HG02938 (cell line): ENCODE measurements at regions not wholly inside any gene's neighbourhood (a gene's known extent, or its start where the extent isn't known, plus 50 kb on each side); places are given as distances from the start of the nearest gene placed in this dataset.

Source experiments
- ATAC-seq: cut with Tn5 transposase; IDR thresholded peaks from one replicate; pipeline ENCODE4 v1.9.1; 2021; ENCODE audit warnings: mild to moderate bottlenecking, moderate library complexity; ENCODE audit not compliant: unreplicated experiment

DNA sequence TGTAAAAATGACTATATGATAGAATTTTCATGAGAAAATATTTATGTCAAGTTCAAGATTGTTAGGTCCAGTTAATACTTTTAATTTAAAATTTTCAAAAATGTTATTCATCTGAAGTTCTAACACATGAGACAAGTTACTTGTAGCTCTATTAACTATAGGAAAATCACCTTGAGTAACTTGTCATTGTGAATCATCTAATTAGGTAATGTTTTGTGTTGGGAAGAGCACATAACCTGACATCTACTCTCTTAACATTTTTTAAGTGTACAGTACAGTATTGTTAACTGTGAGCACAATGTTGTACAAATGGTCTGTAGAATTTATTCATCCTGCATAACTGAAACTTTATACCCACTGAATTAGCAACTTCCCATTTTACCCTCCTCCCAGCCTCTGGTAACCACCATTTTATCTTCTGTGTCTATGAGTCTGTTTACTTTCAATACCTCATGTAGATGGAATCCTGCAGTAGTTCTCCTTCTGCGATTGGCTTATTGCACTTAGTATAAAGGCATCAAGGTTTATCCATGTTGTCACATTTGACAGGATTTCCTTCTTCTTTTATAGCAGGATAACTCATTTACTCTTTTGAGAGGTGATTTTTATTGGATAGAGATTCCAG is 54.6 kb downstream of the ARL4A start:
- ATAC-seq: no peak

DNA sequence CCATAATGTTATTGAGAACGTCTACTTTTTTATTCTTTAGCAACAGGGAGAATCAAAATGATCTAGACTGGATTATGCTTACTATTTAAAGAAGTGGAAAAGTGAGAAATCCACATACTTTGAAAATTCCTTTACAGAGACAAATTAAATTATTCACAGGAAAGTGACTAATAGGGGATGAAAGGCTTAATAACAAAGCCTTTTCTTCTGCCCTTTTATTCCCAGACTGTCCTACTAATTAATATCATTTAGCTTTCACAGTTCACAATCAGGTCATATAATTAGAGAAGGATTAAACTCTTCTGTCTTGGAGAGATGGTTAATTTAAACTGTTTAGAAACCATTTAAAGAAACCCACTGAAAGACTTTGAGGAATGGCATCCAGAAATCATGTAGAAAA is 58.8 kb downstream of the ARL4A start:
- no peak for ATAC-seq

DNA sequence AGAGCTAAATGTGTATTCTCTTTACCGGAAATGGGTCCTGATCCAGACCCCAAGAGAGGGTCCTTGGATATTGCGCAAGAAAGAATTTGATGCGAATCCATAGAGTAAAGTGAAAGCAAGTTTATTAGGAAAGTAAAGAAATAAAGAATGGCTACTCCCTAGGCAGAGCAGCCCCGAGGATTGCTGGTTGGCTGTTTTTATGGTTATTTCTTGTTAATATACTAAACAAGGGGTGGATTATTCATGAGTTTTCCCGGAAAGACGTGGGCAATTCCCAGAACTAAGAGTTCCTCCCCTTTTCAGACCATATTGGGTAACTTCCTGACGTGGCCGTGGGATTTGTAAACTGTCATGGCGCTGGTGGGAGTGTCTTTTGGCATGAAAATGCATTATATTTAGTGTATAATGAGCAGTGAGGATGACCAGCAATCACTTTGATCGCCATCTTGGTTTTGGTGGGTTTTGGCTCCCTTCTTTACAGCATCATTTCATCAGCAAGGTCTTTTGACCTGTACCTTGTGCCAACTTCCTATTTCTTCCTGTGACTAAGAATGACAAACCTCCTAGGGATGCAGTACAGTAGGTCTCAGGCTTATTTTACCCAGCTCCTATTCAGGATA is 60.4 kb downstream of the ARL4A start:
- no peak for ATAC-seq

DNA sequence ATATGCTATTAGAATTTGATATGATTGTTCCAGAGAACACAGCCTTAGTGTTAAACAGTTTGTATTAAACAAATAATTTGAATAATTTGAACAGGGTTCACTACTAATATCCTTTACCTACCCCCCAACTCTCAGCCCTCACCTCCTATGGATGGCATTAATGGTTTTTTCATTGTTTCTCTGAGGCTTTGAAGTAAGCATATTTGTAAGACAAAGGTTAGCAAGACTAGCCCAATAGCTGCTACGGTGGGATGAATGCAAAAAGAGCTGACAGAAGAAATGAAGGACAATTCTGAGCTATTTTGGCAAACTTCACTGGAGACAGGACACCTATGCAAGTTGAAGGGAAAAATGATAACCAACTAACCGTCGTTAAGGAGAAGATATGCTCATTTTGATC is 61.6 kb downstream of the ARL4A start:
- ATAC-seq: no peak

DNA sequence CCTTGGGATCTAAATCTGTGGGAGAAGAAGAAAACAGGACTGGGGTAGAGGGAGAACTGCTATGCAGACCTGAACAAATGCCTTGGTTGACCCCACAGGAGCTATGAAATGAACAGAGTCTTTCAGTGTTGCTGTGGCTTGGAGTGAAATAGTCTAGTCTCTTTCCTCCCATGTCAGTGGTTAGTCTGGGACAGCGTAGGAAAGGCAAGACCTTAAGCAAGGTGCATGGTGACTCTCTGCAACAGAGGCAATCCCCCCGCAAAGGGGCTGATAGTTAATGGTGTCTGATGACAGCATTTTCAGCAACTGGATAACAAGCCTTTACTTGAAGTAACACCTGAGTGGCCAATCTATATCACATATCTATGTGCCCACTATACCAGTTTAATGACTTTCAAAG is 62.3 kb downstream of the ARL4A start:
- ATAC-seq: no peak

DNA sequence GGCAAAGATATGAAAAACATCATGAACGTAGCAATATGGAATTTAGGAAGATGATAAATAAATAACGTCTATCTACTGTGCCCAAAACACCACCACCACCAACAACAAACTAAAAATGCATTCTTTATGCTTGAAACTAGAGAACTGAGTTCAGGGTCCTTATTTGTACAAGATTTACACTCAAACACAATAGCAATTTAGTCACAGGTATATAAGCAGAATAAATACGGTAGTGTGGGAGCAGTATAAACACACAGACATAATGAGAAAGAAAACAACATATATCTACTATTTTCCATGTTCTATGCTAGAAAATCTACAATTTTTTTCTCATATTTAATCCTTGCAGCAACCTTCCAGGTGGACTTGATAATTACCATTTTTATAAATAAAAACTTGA is 64.3 kb downstream of the ARL4A start:
- ATAC-seq: no peak

DNA sequence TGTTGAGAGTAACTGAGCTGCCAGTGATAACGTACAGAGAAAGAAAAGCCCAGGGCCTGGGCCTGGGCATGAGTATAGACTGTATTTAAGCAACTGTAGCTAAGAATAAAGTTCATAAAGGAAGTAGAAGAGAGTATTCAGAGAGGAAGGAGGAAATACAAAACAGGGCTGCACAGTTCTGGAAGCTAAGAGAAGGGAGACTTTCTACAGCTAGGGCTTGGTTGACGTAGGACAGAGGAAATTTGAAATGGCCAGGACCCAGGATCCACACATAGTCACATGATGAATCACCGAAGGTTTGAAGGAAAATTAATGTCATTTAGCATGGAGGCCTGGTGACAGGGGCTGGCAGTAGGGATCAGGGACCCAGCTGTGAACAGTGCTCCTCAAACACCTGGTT is 66.7 kb downstream of the ARL4A start:
- ATAC-seq: no peak

DNA sequence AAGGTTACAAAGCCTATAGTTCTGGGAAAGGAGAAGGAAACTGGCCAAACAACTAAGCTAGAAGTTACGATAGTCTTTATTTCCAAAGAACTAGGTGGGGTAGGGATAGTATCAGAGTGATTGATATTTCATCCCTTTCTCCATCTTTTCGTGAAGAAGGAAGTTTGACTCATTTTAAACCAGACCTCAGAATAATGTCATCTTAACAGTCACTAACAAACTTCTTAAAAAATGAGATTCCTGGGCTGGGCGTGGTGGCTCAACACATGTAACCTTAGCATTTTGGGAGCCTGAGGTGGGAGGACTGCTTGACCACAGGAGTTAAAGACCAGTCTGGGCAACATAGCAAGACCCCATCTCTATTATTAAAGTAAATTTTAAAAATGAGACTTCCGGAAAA is 69.4 kb downstream of the ARL4A start:
- ATAC-seq: no peak

DNA sequence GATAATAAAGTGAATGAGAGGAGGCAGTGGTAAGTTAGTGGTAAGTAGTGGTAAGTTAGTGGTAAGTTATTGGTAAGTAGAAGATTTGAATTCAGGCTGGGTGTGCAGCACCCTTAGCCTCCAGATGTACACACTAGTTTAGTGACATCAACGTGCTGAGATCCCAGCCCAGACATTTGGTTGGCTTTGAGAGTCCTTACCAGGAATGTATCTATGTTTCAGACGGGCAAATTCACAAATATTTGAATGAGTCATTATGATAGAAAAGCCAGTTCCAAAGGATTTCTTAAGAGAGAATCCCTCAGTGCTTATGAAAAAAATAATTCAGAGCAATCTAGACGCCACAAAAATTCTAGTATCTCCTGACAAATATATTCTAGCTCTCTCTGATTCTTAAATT is 70.0 kb downstream of the ARL4A start:
- ATAC-seq: no peak

DNA sequence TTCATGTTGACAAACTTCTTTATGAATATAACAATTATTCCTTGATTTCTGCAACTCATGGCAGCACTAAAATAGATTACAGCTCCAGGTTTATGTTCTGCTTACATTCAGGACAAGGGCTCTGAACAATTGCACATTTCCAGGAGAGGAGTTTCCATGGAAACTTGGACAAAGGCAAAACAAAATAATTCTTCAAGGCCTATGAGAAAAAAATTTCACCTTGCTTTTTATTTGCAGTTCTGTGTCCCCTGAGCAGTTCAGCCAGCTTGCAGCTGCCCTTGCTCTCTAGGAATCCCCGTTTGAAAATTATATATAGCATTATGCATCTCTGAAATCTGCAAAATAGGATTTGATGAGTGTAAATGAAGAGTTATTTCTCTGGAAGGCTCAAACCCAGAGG is 71.7 kb downstream of the ARL4A start:
- no peak for ATAC-seq

DNA sequence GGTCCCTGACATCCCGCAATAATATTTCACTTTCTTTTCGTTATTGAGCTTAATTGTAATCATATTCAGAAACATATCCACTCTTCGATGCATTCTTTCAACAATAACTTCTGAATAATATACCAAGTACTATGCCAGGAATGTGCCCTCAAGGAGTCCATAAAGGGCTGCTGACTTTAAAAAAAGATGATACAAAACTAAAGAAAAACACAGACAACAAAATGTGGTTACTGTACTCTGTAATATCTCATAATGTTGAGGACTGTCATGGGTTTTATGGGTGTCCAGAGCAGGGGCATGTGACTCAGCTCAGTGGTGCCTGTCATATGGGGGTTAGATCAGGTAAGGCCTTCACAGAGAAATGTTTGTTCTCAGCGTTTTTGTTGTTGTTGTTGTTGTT is 73.7 kb downstream of the ARL4A start:
- ATAC-seq: no peak

DNA sequence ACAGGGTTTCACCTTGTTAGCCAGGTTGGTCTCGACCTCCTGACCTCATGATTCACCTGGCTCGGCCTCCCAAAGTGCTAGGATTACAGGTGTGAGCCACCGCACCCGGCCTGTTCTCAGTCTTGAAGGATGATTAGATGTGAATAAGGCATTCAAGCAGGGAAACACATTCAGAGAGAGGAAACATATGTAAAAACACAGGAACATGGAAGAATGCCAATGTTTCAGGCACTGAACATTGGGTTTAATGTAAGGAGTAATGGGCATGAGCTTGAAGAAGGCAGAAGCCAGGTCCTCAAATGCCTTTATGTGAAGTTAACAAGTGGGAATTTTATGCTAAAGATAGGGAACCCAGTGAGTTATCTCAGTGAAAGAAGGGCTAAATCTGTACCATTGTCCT is 74.3 kb downstream of the ARL4A start:
- no peak for ATAC-seq

DNA sequence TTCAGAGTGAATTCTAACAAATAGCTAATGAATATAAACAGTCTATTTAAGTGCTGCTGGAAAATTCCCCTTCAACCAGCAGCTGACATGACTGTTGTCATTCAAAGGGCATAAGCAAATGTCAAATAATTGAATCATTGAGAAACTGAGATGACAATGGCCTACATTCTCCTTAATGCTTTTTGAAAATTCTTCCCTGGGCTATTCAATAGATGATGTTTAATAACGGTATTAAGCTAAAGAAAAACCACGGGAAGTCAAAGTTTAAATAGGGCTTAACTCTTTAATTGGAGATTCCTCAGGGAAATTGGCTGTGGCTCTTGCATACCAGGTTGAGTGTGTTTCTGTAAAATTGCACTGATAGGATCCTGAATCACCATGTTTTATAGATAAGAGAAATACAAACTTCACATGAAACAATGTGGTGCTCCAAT is 77.0 kb downstream of the ARL4A start:
- ATAC-seq: no peak

DNA sequence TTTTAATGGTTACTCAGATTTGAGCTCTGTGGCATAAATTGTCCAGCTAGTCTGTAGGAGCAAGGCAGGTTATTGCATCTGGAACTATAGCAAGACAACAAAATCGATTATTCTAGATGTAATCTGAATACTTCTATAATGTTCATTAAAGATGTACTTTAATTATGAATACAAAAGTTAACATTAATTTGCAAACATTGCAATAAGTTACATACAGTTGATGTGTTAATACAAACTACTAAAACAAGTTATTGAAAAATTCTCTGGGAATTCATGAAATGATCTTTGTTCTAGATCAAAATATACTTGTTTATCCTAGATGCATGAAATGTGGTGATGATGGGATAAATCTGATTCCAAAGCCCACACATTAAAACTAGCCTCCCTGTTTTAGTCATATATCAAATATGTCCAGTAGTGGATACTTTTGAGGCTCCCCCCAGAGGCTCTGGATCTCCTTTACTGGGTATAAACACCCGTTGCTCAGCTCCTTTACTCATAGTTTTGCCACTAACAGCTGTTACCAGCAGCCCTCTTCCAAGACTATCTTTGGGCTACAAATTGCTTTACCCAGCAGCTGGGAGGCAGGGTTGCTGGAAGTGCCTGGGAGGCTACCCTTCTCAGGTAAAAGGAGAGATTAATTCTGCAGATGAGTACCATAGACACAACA is 78.1 kb downstream of the ARL4A start:
- no peak for ATAC-seq

DNA sequence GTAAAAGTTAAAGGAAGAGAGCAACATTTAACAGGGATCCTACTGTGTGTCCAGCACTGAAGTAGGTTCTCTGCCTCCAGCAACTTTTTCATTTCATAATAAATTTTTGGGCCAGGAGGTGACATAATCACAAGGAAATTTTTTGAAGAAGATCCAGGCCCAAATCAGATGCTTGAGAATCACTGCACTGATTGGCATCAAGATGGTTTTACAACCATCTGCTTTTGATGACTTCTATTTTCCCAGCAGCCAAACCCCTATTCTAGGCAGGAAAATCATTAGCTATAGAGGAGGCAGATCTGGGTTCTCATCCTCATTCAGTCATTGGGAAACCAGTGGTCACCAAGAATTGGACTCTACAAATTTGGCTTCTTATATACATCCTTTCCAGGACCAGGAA is 79.0 kb downstream of the ARL4A start:
- ATAC-seq: no peak

DNA sequence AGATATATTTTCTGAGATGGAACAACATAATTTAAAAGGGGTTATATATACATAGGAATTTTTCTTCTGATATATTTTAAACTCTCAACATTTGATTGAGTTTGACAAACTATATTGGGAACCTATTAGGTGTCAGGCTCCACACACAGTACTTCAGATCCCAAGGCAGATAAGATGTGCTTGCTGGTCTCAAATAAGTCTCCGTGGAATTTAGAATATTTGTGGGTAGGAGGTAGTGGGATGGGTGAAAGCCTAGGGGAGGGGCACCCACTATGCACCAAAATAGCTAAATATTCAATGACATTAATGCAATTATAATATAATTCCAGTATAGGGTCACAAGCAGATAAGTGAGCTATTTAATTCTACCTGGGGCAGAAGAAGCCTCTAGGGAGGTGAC is 81.5 kb downstream of the ARL4A start:
- no peak for ATAC-seq

DNA sequence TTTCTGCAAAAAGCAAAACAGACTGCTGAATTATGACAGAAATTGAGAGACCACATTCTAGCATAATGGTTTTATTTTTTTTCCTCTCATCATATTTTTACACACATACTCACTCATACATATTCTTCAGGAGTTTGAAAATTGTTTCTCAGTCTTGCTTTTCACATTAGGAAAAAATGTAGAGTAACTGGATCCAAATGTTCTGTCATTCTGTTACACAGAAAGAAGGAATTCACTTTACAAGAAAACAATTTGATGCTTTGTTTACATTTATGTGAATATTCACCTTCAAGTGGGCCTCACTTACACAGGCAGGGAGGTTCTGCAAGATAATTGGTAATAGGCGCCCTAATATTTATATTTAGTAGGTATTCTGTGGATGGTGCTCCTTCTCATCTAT is 82.0 kb downstream of the ARL4A start:
- no peak for ATAC-seq

DNA sequence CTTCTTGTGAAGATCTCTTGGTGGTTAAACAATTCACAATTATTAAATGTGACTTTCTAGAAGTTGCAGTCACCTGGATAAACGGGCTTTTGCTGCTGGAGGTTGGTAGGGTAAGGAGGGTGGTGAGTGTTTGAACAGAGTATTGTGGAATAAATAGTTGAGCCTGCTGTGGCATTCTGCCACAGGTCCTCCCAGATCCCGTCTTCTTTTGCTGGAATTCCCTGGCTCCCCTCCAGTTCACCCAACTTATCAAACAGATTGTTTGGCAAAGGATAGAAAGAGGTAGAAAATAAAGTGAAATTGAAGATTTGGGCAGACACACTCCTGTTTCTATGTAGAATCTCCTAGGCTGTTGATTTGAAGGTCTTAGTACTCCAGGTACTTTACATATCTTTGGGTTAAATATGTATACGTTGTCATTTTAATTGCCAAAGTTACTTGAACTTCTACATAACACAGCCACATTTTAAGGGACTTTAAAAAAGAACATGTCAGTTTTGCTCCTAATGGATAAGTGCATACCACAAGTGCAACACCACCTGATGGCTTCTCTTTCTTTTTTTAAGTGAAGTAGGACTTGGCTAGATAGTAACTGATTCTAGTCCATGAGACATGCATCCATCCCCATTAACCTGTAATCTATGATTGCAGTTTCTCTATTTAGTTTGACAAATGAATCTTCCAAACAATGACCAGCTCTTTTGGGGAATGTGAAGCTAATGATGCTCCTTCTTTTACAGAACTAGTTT is 83.0 kb downstream of the ARL4A start:
- no peak for ATAC-seq

DNA sequence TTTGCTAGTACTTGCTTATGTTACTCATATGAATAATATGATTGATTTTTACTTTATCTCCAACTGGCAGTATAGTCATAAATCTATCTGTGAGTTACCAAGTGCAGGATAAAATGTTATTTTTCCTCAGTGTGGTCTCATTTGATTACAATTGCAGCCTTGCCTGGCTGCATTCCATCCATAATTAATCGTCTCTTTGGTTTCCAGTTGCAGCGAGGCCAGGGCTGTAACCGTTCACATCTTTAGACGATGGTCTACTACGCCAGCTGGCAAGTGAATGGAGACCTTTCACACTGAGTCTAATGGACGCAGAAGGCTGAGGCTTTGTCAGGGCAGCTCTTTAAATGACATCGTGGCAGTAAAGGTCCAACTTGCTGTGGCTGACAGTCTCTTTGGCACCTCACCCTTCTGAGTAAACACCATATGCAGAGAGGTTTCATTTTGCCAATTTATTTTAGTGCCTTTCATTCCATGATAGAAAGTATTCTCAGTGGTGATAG is 84.0 kb downstream of the ARL4A start:
- ATAC-seq: no peak

DNA sequence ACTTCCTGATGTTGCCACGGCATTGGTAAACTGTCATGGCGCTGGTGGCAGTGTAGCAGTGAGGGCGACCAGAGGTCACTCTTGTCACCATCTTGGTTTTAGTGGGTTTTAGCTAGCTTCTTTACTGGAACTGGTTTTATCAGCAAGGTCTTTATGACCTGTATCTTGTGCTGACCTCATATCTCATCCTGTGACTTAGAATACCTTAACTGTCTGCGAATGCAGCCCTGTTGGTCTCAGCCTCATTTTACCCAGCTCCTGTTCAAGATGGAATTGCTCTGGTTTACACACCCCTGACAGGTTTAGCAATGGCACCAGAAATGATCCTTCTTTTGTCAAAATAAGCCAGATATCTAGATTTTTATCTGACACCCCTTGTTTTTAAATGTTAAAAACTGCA is 85.3 kb downstream of the ARL4A start:
- ATAC-seq: no peak

DNA sequence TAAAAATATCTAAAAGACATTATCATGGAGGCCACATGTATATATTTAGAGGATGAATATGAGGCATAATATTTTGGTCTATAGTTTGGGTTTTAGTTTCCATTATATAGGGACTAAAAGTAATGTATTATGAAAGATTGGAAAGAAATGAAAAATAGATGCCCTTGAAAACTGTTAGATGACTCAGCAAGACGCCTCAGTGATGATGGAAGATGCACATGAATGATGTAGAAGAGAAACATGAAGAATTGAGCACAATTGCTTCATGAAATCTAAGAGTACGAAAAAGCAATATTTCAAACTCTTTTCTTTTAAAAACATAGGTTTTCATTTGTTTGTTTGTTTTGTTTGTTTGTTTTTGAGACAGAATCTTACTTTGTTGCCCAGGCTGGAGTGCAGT is 89.8 kb downstream of the ARL4A start:
- no peak for ATAC-seq

DNA sequence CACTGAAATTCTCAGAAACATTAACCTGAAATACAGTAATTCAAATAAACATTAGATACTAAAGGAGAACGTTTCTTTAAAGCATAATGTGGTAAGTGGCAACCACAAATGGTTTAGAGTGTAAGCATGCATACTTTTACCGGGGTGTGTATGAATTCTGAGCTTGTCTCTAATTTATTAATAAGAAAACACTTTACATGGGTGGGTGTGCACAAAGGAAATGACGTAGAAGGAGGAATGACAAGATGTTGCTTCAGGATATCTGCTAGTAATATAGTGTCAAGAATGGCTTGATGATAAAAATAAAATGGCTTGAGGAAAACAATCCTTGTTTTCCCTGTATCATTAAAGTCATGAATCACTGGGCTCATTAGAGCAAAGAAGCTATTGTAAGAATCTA is 92.5 kb downstream of the ARL4A start:
- no peak for ATAC-seq
